Astrocyte of the hippocampus (primary cell): ENCODE measurements at regions not wholly inside any gene's neighbourhood (a gene's known extent, or its start where the extent isn't known, plus 50 kb on each side); places are given as distances from the start of the nearest gene placed in this dataset.
"Not testable (repeated sequence)": the region's sequence is repeated elsewhere in the genome, so short reads cannot be mapped to it uniquely, and the experiment has no call there.

Experiments used
- DNase-seq: peaks from one replicate; pipeline ENCODE4 v3.0.0; 2011; ENCODE audit warnings: low read depth, low spot score

- no peak for DNase-seq
Measured at GRCh38 chr1:239982762-239983161, 108.9 kb upstream of the FMN2 start.

GRCh38 chr1:239985044-239985443, 106.6 kb upstream of the FMN2 start:
- no peak for DNase-seq

- peak; percentile 56 for DNase-seq
Measured at GRCh38 chr1:239987103-239987745, 104.5 kb upstream of the FMN2 start.

GRCh38 chr1:239989990-239990389, 101.7 kb upstream of the FMN2 start:
- DNase-seq, result no peak

- not testable (repeated sequence) for DNase-seq
Measured at GRCh38 chr1:239992566-239992965, 99.1 kb upstream of the FMN2 start.

GRCh38 chr1:239993366-239993765, 98.3 kb upstream of the FMN2 start:
- DNase-seq, result no peak

- DNase-seq, result no peak
Measured at GRCh38 chr1:239995281-239995680, 96.4 kb upstream of the FMN2 start.

GRCh38 chr1:239997160-239997514, 94.5 kb upstream of the FMN2 start:
- DNase-seq, result no peak

GRCh38 chr1:239997515-239998311, 94.0 kb upstream of the FMN2 start:
- peak; percentile 58 for DNase-seq

- DNase-seq, result no peak
Measured at GRCh38 chr1:239998312-239998649, 93.4 kb upstream of the FMN2 start.

- no peak for DNase-seq
Measured at GRCh38 chr1:239999170-239999569, 92.5 kb upstream of the FMN2 start.

GRCh38 chr1:240000634-240001033, 91.0 kb upstream of the FMN2 start:
- peak; percentile 9 for DNase-seq

- no peak for DNase-seq
Measured at GRCh38 chr1:240001177-240001740, 90.4 kb upstream of the FMN2 start.

- peak; percentile 18 for DNase-seq
Measured at GRCh38 chr1:240004086-240004749, 87.5 kb upstream of the FMN2 start.

GRCh38 chr1:240005997-240006650, 85.6 kb upstream of the FMN2 start:
- no peak for DNase-seq

GRCh38 chr1:240008298-240008697, 83.4 kb upstream of the FMN2 start:
- DNase-seq, result no peak

- DNase-seq, result no peak
Measured at GRCh38 chr1:240014051-240014450, 77.6 kb upstream of the FMN2 start.

- no peak for DNase-seq
Measured at GRCh38 chr1:240018617-240019016, 73.1 kb upstream of the FMN2 start.

GRCh38 chr1:240019524-240019923, 72.2 kb upstream of the FMN2 start:
- DNase-seq, result no peak

GRCh38 chr1:240020871-240021270, 70.8 kb upstream of the FMN2 start:
- DNase-seq, result no peak

GRCh38 chr1:240021709-240022108, 70.0 kb upstream of the FMN2 start:
- DNase-seq, result no peak

- peak; percentile 80 for DNase-seq
Measured at GRCh38 chr1:240027059-240027462, 64.6 kb upstream of the FMN2 start.
